ENCODE measurements at regions not wholly inside any gene's neighbourhood (a gene's known extent, or its start where the extent isn't known, plus 50 kb on each side); places are given as distances from the start of the nearest gene placed in this dataset.

GRCh38 chr9:71459082-71459481, 309.2 kb downstream of the CEMIP2 start:
- no peak overlapping the region for H3K4me3 ChIP-seq
- H3K9me3 ChIP-seq: no peaks in the 10 kb centered on the region
- H3K36me3 ChIP-seq: no peaks in the 10 kb centered on the region
- no peaks in the 10 kb centered on the region for H3K4me1 ChIP-seq
- no peak overlapping the region for H3K27ac ChIP-seq
- TF ChIP-seq POLR2A (IDR thresholded peaks at IDR 0.05) (no peak), CTCF (IDR thresholded peaks at IDR 0.05) (no peak)
- H3K27me3 ChIP-seq: no peaks in the 10 kb centered on the region
- no peak for DNase-seq

GRCh38 chr9:71446473-71447411, 321.6 kb downstream of the CEMIP2 start:
- peak in 2 of 3 donors; percentile 46 to 54 for DNase-seq
- H3K27ac ChIP-seq: no peak overlapping the region
- H3K9me3 ChIP-seq: no peaks in the 10 kb centered on the region
- H3K4me3 ChIP-seq: peak overlapping the region in 2 of 4 donors; percentile 38 to 51
- no peaks in the 10 kb centered on the region for H3K36me3 ChIP-seq
- peaks cover 0 to 5% (median 2%) of the 10 kb centered on the region in 4 donors for H3K4me1 ChIP-seq
- TF ChIP-seq POLR2A (IDR thresholded peaks at IDR 0.05) (no peak), CTCF (IDR thresholded peaks at IDR 0.05) (peak in 3 of 6 experiments; percentile 22 to 31 (median 25))
- peaks cover 0 to 3% of the 10 kb centered on the region in 2 donors for H3K27me3 ChIP-seq

- Histone ChIP-seq H3K27me3 (peaks cover 0 to 3% of the 10 kb centered on the region in 2 donors), H3K9me3 (no peaks in the 10 kb centered on the region), H3K27ac (no peak overlapping the region), H3K4me3 (peak overlapping the region in 1 of 4 donors; percentile 51), H3K4me1 (peaks cover 0 to 5% (median 2%) of the 10 kb centered on the region in 4 donors), H3K36me3 (no peaks in the 10 kb centered on the region)
- DNase-seq: no peak
- no peak for TF ChIP-seq CTCF (IDR thresholded peaks at IDR 0.05)
- TF ChIP-seq POLR2A (IDR thresholded peaks at IDR 0.05): no peak
Observed at GRCh38 chr9:71446106-71446472, 322.2 kb downstream of the CEMIP2 start.

- peaks cover 0 to 3% of the 10 kb centered on the region in 2 donors for H3K27me3 ChIP-seq
- H3K4me1 ChIP-seq: peaks cover 0 to 5% (median 2%) of the 10 kb centered on the region in 4 donors
- no peaks in the 10 kb centered on the region for H3K9me3 ChIP-seq
- no peak overlapping the region for H3K27ac ChIP-seq
- no peak for DNase-seq
- H3K36me3 ChIP-seq: no peaks in the 10 kb centered on the region
- no peak overlapping the region for H3K4me3 ChIP-seq
- no peak for TF ChIP-seq CTCF (IDR thresholded peaks at IDR 0.05)
- TF ChIP-seq POLR2A (IDR thresholded peaks at IDR 0.05): no peak
Observed at GRCh38 chr9:71442937-71443336, 321.5 kb upstream of the TRPM3 start.

- peaks cover 0 to 1% of the 10 kb centered on the region in 2 donors for H3K27me3 ChIP-seq
- TF ChIP-seq POLR2A (IDR thresholded peaks at IDR 0.05) (no peak), CTCF (IDR thresholded peaks at IDR 0.05) (no peak)
- peaks cover 0 to under 1% (median 0%) of the 10 kb centered on the region in 4 donors for H3K4me1 ChIP-seq
- DNase-seq: no peak
- no peaks in the 10 kb centered on the region for H3K9me3 ChIP-seq
- H3K36me3 ChIP-seq: no peaks in the 10 kb centered on the region
- no peak overlapping the region for H3K4me3 ChIP-seq
- H3K27ac ChIP-seq: no peak overlapping the region
Observed at GRCh38 chr9:71441266-71441665, 319.8 kb upstream of the TRPM3 start.

Measured in Peyer's patch (tissue), 4 donors.